ENCODE measurements at regions not wholly inside any gene's neighbourhood (a gene's known extent, or its start where the extent isn't known, plus 50 kb on each side); places are given as distances from the start of the nearest gene placed in this dataset.
A peak's percentile ranks its signal among the peaks of the same experiment; 100 is the strongest.

GRCh38 chr4:140809676-140810075, 53.5 kb upstream of the TBC1D9 start:
- no peaks in the 10 kb centered on the region for H3K36me3 ChIP-seq
- TF ChIP-seq, protein P1, sequence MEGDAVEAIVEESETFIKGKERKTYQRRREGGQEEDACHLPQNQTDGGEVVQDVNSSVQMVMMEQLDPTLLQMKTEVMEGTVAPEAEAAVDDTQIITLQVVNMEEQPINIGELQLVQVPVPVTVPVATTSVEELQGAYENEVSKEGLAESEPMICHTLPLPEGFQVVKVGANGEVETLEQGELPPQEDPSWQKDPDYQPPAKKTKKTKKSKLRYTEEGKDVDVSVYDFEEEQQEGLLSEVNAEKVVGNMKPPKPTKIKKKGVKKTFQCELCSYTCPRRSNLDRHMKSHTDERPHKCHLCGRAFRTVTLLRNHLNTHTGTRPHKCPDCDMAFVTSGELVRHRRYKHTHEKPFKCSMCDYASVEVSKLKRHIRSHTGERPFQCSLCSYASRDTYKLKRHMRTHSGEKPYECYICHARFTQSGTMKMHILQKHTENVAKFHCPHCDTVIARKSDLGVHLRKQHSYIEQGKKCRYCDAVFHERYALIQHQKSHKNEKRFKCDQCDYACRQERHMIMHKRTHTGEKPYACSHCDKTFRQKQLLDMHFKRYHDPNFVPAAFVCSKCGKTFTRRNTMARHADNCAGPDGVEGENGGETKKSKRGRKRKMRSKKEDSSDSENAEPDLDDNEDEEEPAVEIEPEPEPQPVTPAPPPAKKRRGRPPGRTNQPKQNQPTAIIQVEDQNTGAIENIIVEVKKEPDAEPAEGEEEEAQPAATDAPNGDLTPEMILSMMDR (IDR thresholded peaks at IDR 0.05): no peak
- TF ChIP-seq POLR2A (IDR thresholded peaks at IDR 0.05): no peak
- H3K9me3 ChIP-seq: no peaks in the 10 kb centered on the region
- H3K27me3 ChIP-seq: no peaks in the 10 kb centered on the region
- DNase-seq: no peak
- no peak overlapping the region for H3K4me3 ChIP-seq
- H3K27ac ChIP-seq: peak overlapping the region in 2 of 4 donors; percentile 10 to 80
- peaks cover 0 to 7% (median 0%) of the 10 kb centered on the region in 4 donors for H3K4me1 ChIP-seq

DNA sequence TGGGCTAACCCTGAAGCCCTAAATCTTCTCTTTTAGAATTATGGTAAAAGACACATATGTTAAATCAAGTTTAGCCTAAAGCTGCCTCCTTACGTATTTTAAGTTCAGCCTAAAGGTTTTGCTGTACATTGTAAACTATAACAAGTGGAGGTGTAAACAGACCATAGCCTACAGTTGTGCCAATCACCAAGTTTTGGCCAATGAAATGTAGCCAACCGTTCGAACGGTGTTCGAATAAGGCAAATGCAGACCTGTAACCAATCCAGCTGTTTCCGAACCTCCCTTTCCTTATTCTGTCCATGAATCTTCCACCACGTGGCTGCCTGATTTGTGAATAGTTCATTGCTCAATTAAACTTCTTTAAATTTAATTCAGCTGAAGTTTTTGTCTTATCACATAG, 52.1 kb upstream of the TBC1D9 start:
- Histone ChIP-seq H3K9me3 (no peaks in the 10 kb centered on the region), H3K27me3 (no peaks in the 10 kb centered on the region), H3K27ac (peak overlapping the region in 3 of 4 donors; percentile 13 to 80 (median 61)), H3K4me3 (peak overlapping the region in 1 of 4 donors; percentile 7), H3K36me3 (no peaks in the 10 kb centered on the region), H3K4me1 (peaks cover 0 to 7% (median 0%) of the 10 kb centered on the region in 4 donors)
- no peak for DNase-seq
- TF ChIP-seq, protein P1 (IDR thresholded peaks at IDR 0.05): no peak
- TF ChIP-seq POLR2A (IDR thresholded peaks at IDR 0.05): no peak

- Histone ChIP-seq H3K4me3 (peak overlapping the region in 1 of 4 donors; percentile 7), H3K27ac (peak overlapping the region; percentile 13 to 80 (median 43)), H3K27me3 (no peaks in the 10 kb centered on the region), H3K36me3 (no peaks in the 10 kb centered on the region), H3K4me1 (peaks cover 0 to 7% (median 0%) of the 10 kb centered on the region in 4 donors), H3K9me3 (no peaks in the 10 kb centered on the region)
- no peak for DNase-seq
- TF ChIP-seq POLR2A (IDR thresholded peaks at IDR 0.05): no peak
- TF ChIP-seq, protein P1 (IDR thresholded peaks at IDR 0.05): no peak
These were observed 51.5 kb upstream of the TBC1D9 start for GRCh38 chr4:140807491-140808252.

- TF ChIP-seq, protein P1 (IDR thresholded peaks at IDR 0.05): no peak
- no peak for TF ChIP-seq POLR2A (IDR thresholded peaks at IDR 0.05)
- H3K27me3 ChIP-seq: no peaks in the 10 kb centered on the region
- H3K36me3 ChIP-seq: no peaks in the 10 kb centered on the region
These were observed 50.0 kb upstream of the TBC1D9 start for GRCh38 chr4:140806163-140806562.

More at GRCh38 chr4:140806163-140806562, 50.0 kb upstream of the TBC1D9 start:
- Histone ChIP-seq H3K4me1 (peaks cover 0 to 7% (median 0%) of the 10 kb centered on the region in 4 donors), H3K27ac (peak overlapping the region in 2 of 4 donors; percentile 38 to 80), H3K9me3 (no peaks in the 10 kb centered on the region), H3K4me3 (no peak overlapping the region)
- DNase-seq: no peak
